HEK293 (cell line): ENCODE measurements at regions not wholly inside any gene's neighbourhood (a gene's known extent, or its start where the extent isn't known, plus 50 kb on each side); places are given as distances from the start of the nearest gene placed in this dataset.

ENCODE experiments used
- CTCF ChIA-PET: fragments of 350-600 bp; formaldehyde crosslinking; extraction: SDS; loops from one replicate; lab custom pipeline; 2021; ENCODE audit warnings: antibody characterized with exemption; lab: Yijun Ruan, JAX
- POLR2A ChIA-PET: fragments of 300-600 bp; formaldehyde crosslinking; extraction: SDS; loops from one replicate; lab custom pipeline; 2020; ENCODE audit warnings: antibody characterized with exemption, inconsistent platforms; lab: Yijun Ruan, JAX
- H3K27ac ChIP-seq: fragments of 200-500 bp; sonication (Bioruptor generic); 2 replicates; pipeline ENCODE4 v1.5.1; 2014; ENCODE audit warnings: low read depth, low read length, control low read depth, inconsistent platforms; ENCODE audit errors: extremely low read depth
- H3K36me3 ChIP-seq, 2 experiments: fragments of 200-500 bp in 1 of 2; sonication (Bioruptor generic) in 1 of 2; 1 replicate in 1 of 2; 2 replicates in 1 of 2; pipeline ENCODE4 v1.5.1; 2014 to 2017; ENCODE audit warnings: inconsistent platforms in 2 of 2, low read length in 2 of 2; ENCODE audit not compliant: control insufficient read depth in 2 of 2, insufficient read depth in 1 of 2
- H3K4me1 ChIP-seq: fragments of 200-500 bp; sonication (Bioruptor generic); 2 replicates; pipeline ENCODE4 v1.5.1; 2014; ENCODE audit warnings: mild to moderate bottlenecking, low read length, inconsistent platforms; ENCODE audit not compliant: control insufficient read depth, insufficient read depth
- H3K4me3 ChIP-seq: 2 replicates; pipeline ENCODE4 v1.5.1; 2011; ENCODE audit warnings: low read depth, mild to moderate bottlenecking, control low read depth, low read length, moderate library complexity
- H3K9me3 ChIP-seq: fragments of 200-500 bp; sonication (Bioruptor generic); 2 replicates; pipeline ENCODE4 v1.5.1; 2014; ENCODE audit warnings: low read depth, low read length, inconsistent platforms; ENCODE audit not compliant: control insufficient read depth, insufficient read depth
- HOXA7 ChIP-seq: sonication (generic); formaldehyde crosslinking; IDR thresholded peaks from 2 replicates; pipeline ENCODE4 v1.8.1; 2022; ENCODE audit warnings: missing genetic modification reagents, borderline replicate concordance
- KLF1 ChIP-seq: fragments of 450-650 bp; formaldehyde crosslinking; IDR thresholded peaks from 2 replicates; pipeline ENCODE4 v1.5.1; 2016; ENCODE audit warnings: missing biosample characterization, missing genetic modification characterization
- SP7 ChIP-seq: fragments of 450-650 bp; formaldehyde crosslinking; IDR thresholded peaks from 2 replicates; pipeline ENCODE4 v1.5.1; 2016; ENCODE audit warnings: missing biosample characterization, missing genetic modification characterization
- ZBTB10 ChIP-seq: fragments of 450-650 bp; formaldehyde crosslinking; IDR thresholded peaks from 2 replicates; pipeline ENCODE4 v1.5.1; 2016; ENCODE audit warnings: missing biosample characterization, missing genetic modification characterization
- ZNF140 ChIP-seq: fragments of 450-650 bp; formaldehyde crosslinking; IDR thresholded peaks from 2 replicates; pipeline ENCODE4 v1.5.1; 2016; ENCODE audit warnings: missing biosample characterization, missing genetic modification characterization
- ZNF146 ChIP-seq: fragments of 450-650 bp; formaldehyde crosslinking; IDR thresholded peaks from 2 replicates; pipeline ENCODE4 v1.5.1; 2016; ENCODE audit warnings: missing biosample characterization, missing genetic modification characterization
- ZNF155 ChIP-seq: fragments of 450-650 bp; formaldehyde crosslinking; IDR thresholded peaks from 2 replicates; pipeline ENCODE4 v1.5.1; 2016; ENCODE audit warnings: missing biosample characterization, missing genetic modification characterization
- ZNF157 ChIP-seq: fragments of 450-650 bp; formaldehyde crosslinking; IDR thresholded peaks from 2 replicates; pipeline ENCODE4 v1.5.1; 2016; ENCODE audit warnings: missing biosample characterization, missing genetic modification characterization
- ZNF416 ChIP-seq: fragments of 450-650 bp; formaldehyde crosslinking; IDR thresholded peaks from 2 replicates; pipeline ENCODE4 v1.5.1; 2016; ENCODE audit warnings: missing biosample characterization, missing genetic modification characterization
- ZNF514 ChIP-seq: fragments of 450-650 bp; formaldehyde crosslinking; IDR thresholded peaks from 2 replicates; pipeline ENCODE4 v1.5.1; 2016; ENCODE audit warnings: missing biosample characterization, missing genetic modification characterization
- ZNF529 ChIP-seq: fragments of 450-650 bp; formaldehyde crosslinking; IDR thresholded peaks from 2 replicates; pipeline ENCODE4 v1.5.1; 2017; ENCODE audit warnings: missing genetic modification characterization, missing biosample characterization; ENCODE audit not compliant: insufficient replicate concordance
- ZNF549 ChIP-seq: fragments of 450-650 bp; IDR thresholded peaks from 2 replicates; pipeline ENCODE4 v1.5.1; 2018; ENCODE audit warnings: missing biosample characterization, missing genetic modification characterization, mild to moderate bottlenecking, inconsistent platforms, moderate library complexity
- ZNF555 ChIP-seq: fragments of 450-650 bp; formaldehyde crosslinking; conservative IDR thresholded peaks from 2 replicates; pipeline ENCODE4 v1.5.1; 2017; ENCODE audit warnings: missing biosample characterization, mild to moderate bottlenecking, missing genetic modification characterization, inconsistent platforms
- ZNF670 ChIP-seq: fragments of 450-650 bp; formaldehyde crosslinking; IDR thresholded peaks from 2 replicates; pipeline ENCODE4 v1.5.1; 2016; ENCODE audit warnings: missing biosample characterization, missing genetic modification characterization, low read depth
- TF ChIP-seq, protein P1 (sequence below): fragments of 450-650 bp; formaldehyde crosslinking; IDR thresholded peaks from 2 replicates; pipeline ENCODE4 v1.5.1; 2016; ENCODE audit warnings: missing biosample characterization, missing genetic modification characterization
- TF ChIP-seq, protein P2 (sequence below): fragments of 450-650 bp; formaldehyde crosslinking; IDR thresholded peaks from 2 replicates; pipeline ENCODE4 v1.5.1; 2016; ENCODE audit warnings: missing biosample characterization, missing genetic modification characterization

- ChIA-PET CTCF (interaction anchor here (1.0 kb wide), 1 partner anchor 14 kb away, joined by 3 read pairs; no protein-coding TSS in a partner anchor), POLR2A (no interaction called here)
- TF ChIP-seq KLF1 (no peak), ZNF155 (tag by site-specific recombination) (no peak), ZNF140 (tag by site-specific recombination) (no peak), ZNF555 (tag by site-specific recombination) (no peak), ZNF549 (tag by site-specific recombination) (no peak), ZBTB10 (tag by site-specific recombination) (no peak), ZNF514 (tag by site-specific recombination) (no peak), ZNF146 (tag by site-specific recombination) (no peak), ZNF157 (no peak), HOXA7 (CRISPR knock-in tag) (no peak)
- TF ChIP-seq, protein P1, sequence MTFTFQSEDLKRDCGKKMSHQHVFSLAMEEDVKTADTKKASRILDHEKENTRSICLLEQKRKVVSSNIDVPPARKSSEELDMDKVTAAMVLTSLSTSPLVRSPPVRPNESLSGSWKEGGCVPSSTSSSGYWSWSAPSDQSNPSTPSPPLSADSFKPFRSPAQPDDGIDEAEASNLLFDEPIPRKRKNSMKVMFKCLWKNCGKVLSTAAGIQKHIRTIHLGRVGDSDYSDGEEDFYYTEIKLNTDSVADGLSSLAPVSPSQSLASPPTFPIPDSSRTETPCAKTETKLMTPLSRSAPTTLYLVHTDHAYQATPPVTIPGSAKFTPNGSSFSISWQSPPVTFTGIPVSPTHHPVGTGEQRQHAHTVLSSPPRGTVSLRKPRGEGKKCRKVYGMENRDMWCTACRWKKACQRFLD (tag by site-specific recombination): no peak
- Histone ChIP-seq H3K9me3 (no peaks in the 10 kb centered on the region), H3K36me3 (no peaks in the 10 kb centered on the region), H3K27ac (no peak overlapping the region), H3K4me3 (no peak overlapping the region), H3K4me1 (no peaks in the 10 kb centered on the region)
Measured at GRCh38 chr9:80555782-80556325, 984.1 kb downstream of the TLE4 start.

DNA sequence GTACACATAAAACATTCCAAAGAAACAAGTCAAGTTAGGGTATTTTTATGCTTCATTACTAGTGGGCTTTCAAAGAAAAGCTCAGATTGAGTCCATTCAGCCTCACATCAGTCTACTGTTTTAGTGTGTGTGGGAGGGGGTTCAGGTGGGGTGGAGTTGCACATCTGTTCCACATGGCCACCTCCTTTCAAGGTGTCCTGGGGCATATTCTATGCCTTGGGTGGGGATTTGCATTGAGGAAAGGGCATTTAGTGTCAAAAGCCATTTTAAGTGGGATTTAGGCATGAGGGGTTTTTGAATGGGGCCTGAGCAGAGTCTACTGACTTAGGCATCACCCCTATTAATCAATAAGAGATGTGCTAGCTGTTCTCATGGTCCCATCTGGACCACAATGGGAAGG, 983.1 kb downstream of the TLE4 start:
- POLR2A ChIA-PET: no interaction called here
- no peak overlapping the region for H3K4me3 ChIP-seq
- TF ChIP-seq ZNF670 (tag by site-specific recombination) (no peak), SP7 (tag by site-specific recombination) (no peak), ZNF529 (no peak)
- TF ChIP-seq, protein P2, sequence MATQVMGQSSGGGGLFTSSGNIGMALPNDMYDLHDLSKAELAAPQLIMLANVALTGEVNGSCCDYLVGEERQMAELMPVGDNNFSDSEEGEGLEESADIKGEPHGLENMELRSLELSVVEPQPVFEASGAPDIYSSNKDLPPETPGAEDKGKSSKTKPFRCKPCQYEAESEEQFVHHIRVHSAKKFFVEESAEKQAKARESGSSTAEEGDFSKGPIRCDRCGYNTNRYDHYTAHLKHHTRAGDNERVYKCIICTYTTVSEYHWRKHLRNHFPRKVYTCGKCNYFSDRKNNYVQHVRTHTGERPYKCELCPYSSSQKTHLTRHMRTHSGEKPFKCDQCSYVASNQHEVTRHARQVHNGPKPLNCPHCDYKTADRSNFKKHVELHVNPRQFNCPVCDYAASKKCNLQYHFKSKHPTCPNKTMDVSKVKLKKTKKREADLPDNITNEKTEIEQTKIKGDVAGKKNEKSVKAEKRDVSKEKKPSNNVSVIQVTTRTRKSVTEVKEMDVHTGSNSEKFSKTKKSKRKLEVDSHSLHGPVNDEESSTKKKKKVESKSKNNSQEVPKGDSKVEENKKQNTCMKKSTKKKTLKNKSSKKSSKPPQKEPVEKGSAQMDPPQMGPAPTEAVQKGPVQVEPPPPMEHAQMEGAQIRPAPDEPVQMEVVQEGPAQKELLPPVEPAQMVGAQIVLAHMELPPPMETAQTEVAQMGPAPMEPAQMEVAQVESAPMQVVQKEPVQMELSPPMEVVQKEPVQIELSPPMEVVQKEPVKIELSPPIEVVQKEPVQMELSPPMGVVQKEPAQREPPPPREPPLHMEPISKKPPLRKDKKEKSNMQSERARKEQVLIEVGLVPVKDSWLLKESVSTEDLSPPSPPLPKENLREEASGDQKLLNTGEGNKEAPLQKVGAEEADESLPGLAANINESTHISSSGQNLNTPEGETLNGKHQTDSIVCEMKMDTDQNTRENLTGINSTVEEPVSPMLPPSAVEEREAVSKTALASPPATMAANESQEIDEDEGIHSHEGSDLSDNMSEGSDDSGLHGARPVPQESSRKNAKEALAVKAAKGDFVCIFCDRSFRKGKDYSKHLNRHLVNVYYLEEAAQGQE (tag by site-specific recombination): no peak
- no peak overlapping the region for H3K27ac ChIP-seq
- H3K9me3 ChIP-seq: no peaks in the 10 kb centered on the region
- H3K36me3 ChIP-seq: no peaks in the 10 kb centered on the region
- H3K4me1 ChIP-seq: no peaks in the 10 kb centered on the region
- CTCF ChIA-PET: interaction anchor here (1.0 kb wide), 1 partner anchor 15 kb away, joined by 3 read pairs; no protein-coding TSS in a partner anchor

- H3K36me3 ChIP-seq: no peaks in the 10 kb centered on the region
- ChIA-PET POLR2A (no interaction called here), CTCF (interaction anchor here (0.6 kb wide), 1 partner anchor 30 kb away, joined by 3 read pairs; no protein-coding TSS in a partner anchor)
- no peak overlapping the region for H3K4me3 ChIP-seq
- no peak overlapping the region for H3K27ac ChIP-seq
- H3K9me3 ChIP-seq: no peaks in the 10 kb centered on the region
- no peak for TF ChIP-seq ZNF416
- no peaks in the 10 kb centered on the region for H3K4me1 ChIP-seq
Measured at GRCh38 chr9:80554301-80554700, 982.5 kb downstream of the TLE4 start.
